Fibroblast of lung (primary cell): ENCODE measurements at regions not wholly inside any gene's neighbourhood (a gene's known extent, or its start where the extent isn't known, plus 50 kb on each side); places are given as distances from the start of the nearest gene placed in this dataset.

Experiments used
- DNase-seq, 2 donors: peaks; one replicate each; pipeline versions ENCODE4 v3.0.0 to v3.0.0-alpha.2; 2010; ENCODE audit warnings: low read depth in 2 of 2
- H2AFZ ChIP-seq: 2 replicates; pipeline ENCODE4 v1.5.1; 2012; ENCODE audit warnings: low read length, control low read depth, inconsistent platforms
- H3K27ac ChIP-seq: 2 replicates; pipeline ENCODE4 v1.5.1; 2011; ENCODE audit warnings: low read length, control low read depth; ENCODE audit not compliant: insufficient read depth
- H3K27me3 ChIP-seq: 2 replicates; pipeline ENCODE4 v1.5.1; 2011; ENCODE audit warnings: mild to moderate bottlenecking, low read length; ENCODE audit not compliant: control insufficient read depth, insufficient read depth
- H3K36me3 ChIP-seq: 2 replicates; pipeline ENCODE4 v1.5.1; 2011; ENCODE audit warnings: low read length; ENCODE audit not compliant: control insufficient read depth, insufficient read depth
- H3K4me1 ChIP-seq: 2 replicates; pipeline ENCODE4 v1.5.1; 2011; ENCODE audit warnings: low read length; ENCODE audit not compliant: control insufficient read depth, insufficient read depth; ENCODE audit errors: extremely low read depth
- H3K4me2 ChIP-seq: 2 replicates; pipeline ENCODE4 v1.5.1; 2011; ENCODE audit warnings: low read length, control low read depth; ENCODE audit not compliant: insufficient read depth; ENCODE audit errors: extremely low read depth
- H3K4me3 ChIP-seq, 4 experiments: fragments of 200-600 bp in 1 of 4; sonication (generic) in 1 of 4; replicated peaks in 1 of 4; 2 replicates each; pipeline ENCODE4 v1.5.1; 2011 to 2016; ENCODE audit warnings: low read length in 4 of 4, low read depth in 3 of 4, mild to moderate bottlenecking in 3 of 4, control low read depth in 2 of 4, inconsistent platforms in 1 of 4, mixed read lengths in 1 of 4; ENCODE audit not compliant: insufficient read depth in 1 of 4; ENCODE audit errors: control extremely low read depth in 1 of 4
- H3K79me2 ChIP-seq: 2 replicates; pipeline ENCODE4 v1.5.1; 2012; ENCODE audit warnings: mild to moderate bottlenecking, low read length, inconsistent platforms; ENCODE audit not compliant: control insufficient read depth, insufficient read depth
- H3K9ac ChIP-seq: 2 replicates; pipeline ENCODE4 v1.5.1; 2011; ENCODE audit warnings: mild to moderate bottlenecking, low read length, control low read depth; ENCODE audit not compliant: insufficient read depth
- H3K9me3 ChIP-seq: 2 replicates; pipeline ENCODE4 v1.5.1; 2012; ENCODE audit warnings: low read depth, low read length; ENCODE audit not compliant: control insufficient read depth, insufficient read depth
- H4K20me1 ChIP-seq: 2 replicates; pipeline ENCODE4 v1.5.1; 2011; ENCODE audit warnings: low read length; ENCODE audit not compliant: control insufficient read depth, insufficient read depth; ENCODE audit errors: extremely low read depth
- EZH2 ChIP-seq: IDR thresholded peaks from 2 replicates; pipeline ENCODE4 v1.5.1; 2012; ENCODE audit warnings: low read length, control low read depth, mild to moderate bottlenecking; ENCODE audit errors: missing control alignments
- TF ChIP-seq, protein P1 (sequence below), 2 donors: IDR thresholded peaks in 1 of 2; conservative IDR thresholded peaks in 1 of 2; 1 replicate in 1 of 2; 2 replicates in 1 of 2; pipeline ENCODE4 v1.5.1; 2011 to 2012; ENCODE audit warnings: low read length in 2 of 2, control low read depth in 1 of 2, inconsistent platforms in 1 of 2, low read depth in 1 of 2, mild to moderate bottlenecking in 1 of 2

DNA sequence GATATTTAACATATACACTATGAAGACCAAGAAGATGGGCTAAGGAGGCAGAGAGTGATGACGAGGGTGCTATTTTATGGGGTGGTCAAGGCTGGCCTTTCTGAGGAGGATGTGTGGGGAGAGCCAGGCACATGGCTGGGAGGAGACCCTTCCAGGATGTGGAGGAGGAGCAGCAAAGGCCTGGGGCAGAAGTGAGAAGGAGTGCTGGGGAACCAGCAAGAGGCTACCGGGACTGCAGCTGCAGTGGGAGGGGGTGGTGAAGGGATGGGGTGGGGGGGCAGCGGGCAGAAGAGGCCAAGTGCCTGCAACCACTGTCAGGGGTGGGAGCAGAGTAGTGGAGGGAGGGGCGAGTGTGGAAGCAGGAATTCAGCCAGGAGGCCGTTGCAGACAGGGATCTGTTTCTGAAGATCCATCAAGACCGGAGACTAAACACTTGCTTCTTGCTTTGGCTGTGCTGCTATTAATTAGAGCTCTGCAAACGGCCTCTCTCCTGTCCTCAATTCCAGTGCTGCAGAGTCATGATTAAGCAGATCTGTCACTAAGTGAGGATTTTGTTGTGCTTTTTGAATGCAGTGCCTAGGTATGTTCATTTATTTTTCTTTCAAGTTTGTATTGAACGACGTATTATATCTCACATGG, 89.9 kb downstream of the IER5 start:
- Histone ChIP-seq H3K9me3 (no peaks in the 10 kb centered on the region), H3K36me3 (no peaks in the 10 kb centered on the region), H3K4me3 (no peak overlapping the region), H3K4me2 (no peak overlapping the region), H3K9ac (no peak overlapping the region), H3K4me1 (no peaks in the 10 kb centered on the region), H3K27me3 (peaks cover 14% of the 10 kb centered on the region), H4K20me1 (no peaks in the 10 kb centered on the region), H3K27ac (no peak overlapping the region), H3K79me2 (no peaks in the 10 kb centered on the region), H2AFZ (no peak overlapping the region)
- TF ChIP-seq EZH2: no peak
- TF ChIP-seq, protein P1, sequence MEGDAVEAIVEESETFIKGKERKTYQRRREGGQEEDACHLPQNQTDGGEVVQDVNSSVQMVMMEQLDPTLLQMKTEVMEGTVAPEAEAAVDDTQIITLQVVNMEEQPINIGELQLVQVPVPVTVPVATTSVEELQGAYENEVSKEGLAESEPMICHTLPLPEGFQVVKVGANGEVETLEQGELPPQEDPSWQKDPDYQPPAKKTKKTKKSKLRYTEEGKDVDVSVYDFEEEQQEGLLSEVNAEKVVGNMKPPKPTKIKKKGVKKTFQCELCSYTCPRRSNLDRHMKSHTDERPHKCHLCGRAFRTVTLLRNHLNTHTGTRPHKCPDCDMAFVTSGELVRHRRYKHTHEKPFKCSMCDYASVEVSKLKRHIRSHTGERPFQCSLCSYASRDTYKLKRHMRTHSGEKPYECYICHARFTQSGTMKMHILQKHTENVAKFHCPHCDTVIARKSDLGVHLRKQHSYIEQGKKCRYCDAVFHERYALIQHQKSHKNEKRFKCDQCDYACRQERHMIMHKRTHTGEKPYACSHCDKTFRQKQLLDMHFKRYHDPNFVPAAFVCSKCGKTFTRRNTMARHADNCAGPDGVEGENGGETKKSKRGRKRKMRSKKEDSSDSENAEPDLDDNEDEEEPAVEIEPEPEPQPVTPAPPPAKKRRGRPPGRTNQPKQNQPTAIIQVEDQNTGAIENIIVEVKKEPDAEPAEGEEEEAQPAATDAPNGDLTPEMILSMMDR (conservative IDR thresholded peaks at IDR 0.05 in 1 of 2, IDR thresholded peaks at IDR 0.05 in 1 of 2; ENCODE audit: low read depth in 1 of 2, low read length in 2 of 2): no peak
- no peak for DNase-seq

DNA sequence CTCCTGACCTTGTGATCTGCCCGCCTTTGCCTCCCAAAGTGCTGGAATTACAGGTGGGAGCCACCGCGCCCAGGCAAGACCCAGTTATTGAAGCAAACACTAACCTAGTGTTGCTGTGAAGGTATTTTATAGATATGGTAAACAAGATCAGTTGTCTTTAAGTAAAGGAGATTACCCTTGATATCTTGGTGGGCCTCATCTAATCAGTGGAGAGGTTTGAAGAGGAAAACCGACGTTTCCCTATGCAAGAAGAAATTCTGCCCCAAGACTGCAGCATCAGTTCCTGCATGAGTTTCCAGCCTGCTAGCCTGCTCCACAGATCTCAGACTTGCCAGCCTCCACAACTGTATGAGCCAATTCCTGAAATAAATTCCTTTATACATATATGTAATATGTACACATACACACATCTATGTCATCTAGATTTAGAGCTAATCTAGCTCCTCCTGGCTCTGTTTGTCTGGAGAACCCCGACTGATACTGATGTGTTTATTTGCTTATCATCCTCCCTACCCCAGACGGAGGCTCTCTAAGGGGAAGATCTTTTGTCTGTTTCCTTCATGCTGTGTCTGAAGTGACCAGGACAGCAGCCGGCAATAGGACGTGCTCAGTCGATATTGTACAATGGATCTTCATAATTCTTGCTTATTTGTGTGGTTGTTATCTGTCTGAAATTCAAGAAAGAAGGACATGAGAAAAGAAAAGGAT, 90.9 kb downstream of the IER5 start:
- Histone ChIP-seq H4K20me1 (no peaks in the 10 kb centered on the region), H3K4me3 (no peak overlapping the region), H3K79me2 (no peaks in the 10 kb centered on the region), H3K9ac (no peak overlapping the region), H3K4me1 (no peaks in the 10 kb centered on the region), H3K27me3 (peaks cover 14% of the 10 kb centered on the region), H3K9me3 (no peaks in the 10 kb centered on the region), H3K36me3 (no peaks in the 10 kb centered on the region), H3K4me2 (peak overlapping the region; percentile 15), H2AFZ (no peak overlapping the region), H3K27ac (no peak overlapping the region)
- peak; percentile 32 for TF ChIP-seq EZH2
- TF ChIP-seq, protein P1 (conservative IDR thresholded peaks at IDR 0.05 in 1 of 2, IDR thresholded peaks at IDR 0.05 in 1 of 2; ENCODE audit: low read depth in 1 of 2, low read length in 2 of 2): no peak
- no peak for DNase-seq

DNA sequence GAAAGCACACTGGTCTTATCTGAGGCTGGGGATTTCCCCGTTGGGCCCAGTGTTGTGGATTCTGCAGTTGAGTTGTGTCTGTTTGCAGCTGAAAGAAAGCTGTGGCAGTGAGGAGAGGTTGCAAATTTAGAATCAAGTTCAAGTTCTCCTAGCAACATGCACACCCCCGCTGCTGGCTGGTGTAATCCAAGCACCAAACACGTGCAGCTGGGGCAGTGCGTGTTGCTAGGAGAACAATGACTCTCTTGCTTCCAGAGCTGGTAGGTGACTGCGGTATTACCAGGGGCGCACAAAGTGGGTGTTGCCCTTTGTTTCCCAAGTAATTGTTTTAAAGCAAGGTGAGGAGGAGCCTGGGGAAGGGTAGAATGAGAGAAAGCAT, 91.5 kb downstream of the IER5 start:
- Histone ChIP-seq H3K79me2 (no peaks in the 10 kb centered on the region), H3K9ac (no peak overlapping the region), H2AFZ (no peak overlapping the region), H3K4me3 (peak overlapping the region in 1 of 4 experiments; percentile 7), H3K4me1 (no peaks in the 10 kb centered on the region), H3K4me2 (peak overlapping the region; percentile 15), H3K9me3 (no peaks in the 10 kb centered on the region), H3K36me3 (no peaks in the 10 kb centered on the region), H4K20me1 (no peaks in the 10 kb centered on the region), H3K27me3 (peaks cover 14% of the 10 kb centered on the region), H3K27ac (no peak overlapping the region)
- TF ChIP-seq EZH2: no peak
- TF ChIP-seq, protein P1 (conservative IDR thresholded peaks at IDR 0.05 in 1 of 2, IDR thresholded peaks at IDR 0.05 in 1 of 2; ENCODE audit: low read depth in 1 of 2, low read length in 2 of 2): no peak
- DNase-seq: peak; percentile 72 to 77
